ENCODE measurements at regions not wholly inside any gene's neighbourhood (a gene's known extent, or its start where the extent isn't known, plus 50 kb on each side); places are given as distances from the start of the nearest gene placed in this dataset.

DNA sequence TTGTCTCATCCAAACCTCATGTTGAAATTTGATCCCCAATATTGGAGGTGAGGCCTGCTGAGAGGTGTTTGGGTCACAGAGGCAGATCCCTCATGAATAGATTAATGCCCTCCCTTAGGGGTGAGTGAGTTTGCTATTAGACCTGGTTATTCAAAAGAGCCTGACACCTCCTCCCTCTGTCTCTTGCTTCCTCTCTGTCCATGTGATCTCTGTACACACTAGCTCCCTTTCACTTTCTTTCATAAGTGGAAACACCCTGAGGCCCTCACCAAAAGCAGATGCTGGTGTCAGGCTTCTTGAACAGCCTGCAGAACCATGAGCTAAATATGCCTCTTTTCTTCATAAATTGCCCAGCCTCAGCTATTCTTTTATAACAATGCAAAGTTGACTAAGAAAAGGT is 447.1 kb downstream of the MDFIC start:
- Histone ChIP-seq H2BK20ac (ENCODE audit: low read length) (no peak overlapping the region), H3K4me1 (replicated peaks in 1 of 4; ENCODE audit: control insufficient read depth in 3 of 4, insufficient read depth in 4 of 4, low read length in 3 of 4) (no peaks in the 10 kb centered on the region), H2AFZ (ENCODE audit: low read length) (peak overlapping the region; percentile 91), H4K20me1 (replicated peaks in 1 of 2; ENCODE audit: control insufficient read depth in 1 of 2, insufficient read depth in 2 of 2, low read length in 2 of 2) (no peaks in the 10 kb centered on the region), H2BK120ac (replicated peaks; ENCODE audit: low read depth, low read length) (no peak overlapping the region), H3K18ac (ENCODE audit: extremely low read depth, low read length) (no peak overlapping the region), H4K8ac (ENCODE audit: extremely low read depth, insufficient read depth, low read length) (no peak overlapping the region), H3K9me3 (ENCODE audit: insufficient read depth in 2 of 2, low read depth in 1 of 2, low read length in 1 of 2) (no peaks in the 10 kb centered on the region), H2BK12ac (ENCODE audit: low read depth, low read length) (no peak overlapping the region), H3K27me3 (replicated peaks in 1 of 4; ENCODE audit: control insufficient read depth in 3 of 4, extremely low read depth in 1 of 4, insufficient read depth in 3 of 4, low read length in 3 of 4) (no peaks in the 10 kb centered on the region), H4K5ac (ENCODE audit: insufficient read length, low read depth, low read length) (no peak overlapping the region), H3K4ac (replicated peaks; ENCODE audit: insufficient read length, low read depth, low read length) (no peak overlapping the region), H3K79me1 (ENCODE audit: low read depth, low read length) (no peaks in the 10 kb centered on the region), H2BK15ac (ENCODE audit: low read length) (no peak overlapping the region), H3K9ac (replicated peaks in 1 of 4; ENCODE audit: extremely low read depth in 1 of 4, low read depth in 3 of 4, low read length in 3 of 4) (no peak overlapping the region; a peak in 1 of 7 replicates), H2AK5ac (ENCODE audit: low read depth, low read length) (no peak overlapping the region), H3K14ac (ENCODE audit: insufficient read length) (no peak overlapping the region), H3K27ac (ENCODE audit: low read depth, low read length) (no peak overlapping the region), H3K56ac (replicated peaks; ENCODE audit: insufficient read length, low read depth, low read length) (no peak overlapping the region), H3K79me2 (ENCODE audit: control insufficient read depth in 1 of 2, insufficient read depth in 2 of 2, low read length in 2 of 2) (no peaks in the 10 kb centered on the region), H3K4me3 (ENCODE audit: extremely low read depth in 1 of 4, insufficient read depth in 2 of 4, low read depth in 3 of 4, low read length in 4 of 4) (no peak overlapping the region), H3K23me2 (ENCODE audit: low read depth, low read length) (no peaks in the 10 kb centered on the region), H3K4me2 (ENCODE audit: insufficient read depth in 1 of 2, low read depth in 2 of 2, low read length in 2 of 2) (no peak overlapping the region), H4K91ac (replicated peaks; ENCODE audit: insufficient read length, low read length) (no peak overlapping the region), H3K23ac (ENCODE audit: insufficient read length) (no peak overlapping the region), H3K36me3 (ENCODE audit: control insufficient read depth in 2 of 4, insufficient read depth in 4 of 4, low read length in 3 of 4) (no peaks in the 10 kb centered on the region), H2BK5ac (ENCODE audit: low read depth, low read length) (no peak overlapping the region)
- no peak for FAIRE-seq
- no peak for DNase-seq (ENCODE audit: low read depth in 1 of 2, low spot score in 2 of 2)
- POLR2A ChIA-PET (ENCODE audit: partially characterized antibody) = no interaction called here
- CTCF ChIA-PET (ENCODE audit: partially characterized antibody) = no interaction called here
- TF ChIP-seq SRF (IDR thresholded peaks at IDR 0.05; ENCODE audit: low read depth, low read length) (no peak), TCF12 (IDR thresholded peaks at IDR 0.05; ENCODE audit: low read depth, low read length) (no peak), ZNF274 (IDR thresholded peaks at IDR 0.05; ENCODE audit: borderline replicate concordance, extremely low read depth, low read length) (no peak), SP4 (IDR thresholded peaks at IDR 0.05; ENCODE audit: low read length) (no peak), CHD2 (IDR thresholded peaks at IDR 0.05; ENCODE audit: low read length) (no peak), TAF1 (IDR thresholded peaks at IDR 0.05; ENCODE audit: low read depth, low read length) (no peak), EP300 (IDR thresholded peaks at IDR 0.05; ENCODE audit: borderline replicate concordance in 1 of 2, low read depth in 2 of 2, low read length in 2 of 2) (no peak), JUND (IDR thresholded peaks at IDR 0.05; ENCODE audit: low read length) (no peak), BACH1 (IDR thresholded peaks at IDR 0.05; ENCODE audit: low read length) (no peak), RAD21 (IDR thresholded peaks at IDR 0.05 in 1 of 2, conservative IDR thresholded peaks at IDR 0.05 in 1 of 2; ENCODE audit: low read depth in 2 of 2, low read length in 2 of 2) (no peak), HDAC6 (IDR thresholded peaks at IDR 0.05; ENCODE audit: low read depth, low read length) (no peak), SIRT6 (IDR thresholded peaks at IDR 0.05; ENCODE audit: low read length) (no peak), YY1 (IDR thresholded peaks at IDR 0.05; ENCODE audit: low read depth, low read length) (no peak), POU5F1 (IDR thresholded peaks at IDR 0.05; ENCODE audit: low read depth, low read length) (no peak), NRF1 (IDR thresholded peaks at IDR 0.05; ENCODE audit: low read depth, low read length) (no peak), MAFK (IDR thresholded peaks at IDR 0.05; ENCODE audit: low read depth, low read length) (no peak)
- TF ChIP-seq, protein P1, sequence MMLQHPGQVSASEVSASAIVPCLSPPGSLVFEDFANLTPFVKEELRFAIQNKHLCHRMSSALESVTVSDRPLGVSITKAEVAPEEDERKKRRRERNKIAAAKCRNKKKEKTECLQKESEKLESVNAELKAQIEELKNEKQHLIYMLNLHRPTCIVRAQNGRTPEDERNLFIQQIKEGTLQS (IDR thresholded peaks at IDR 0.05; ENCODE audit: insufficient read depth, low read depth, low read length) = no peak
